Colonic mucosa (tissue), 4 donors: ENCODE measurements at regions not wholly inside any gene's neighbourhood (a gene's known extent, or its start where the extent isn't known, plus 50 kb on each side); places are given as distances from the start of the nearest gene placed in this dataset.
"Not testable (repeated sequence)": the region's sequence is repeated elsewhere in the genome, so short reads cannot be mapped to it uniquely, and the experiment has no call there.

ENCODE experiments used
- DNase-seq: peaks from one replicate; pipeline ENCODE4 v3.0.0-alpha.2; 2020
- H3K27ac ChIP-seq: fragments of 200-600 bp; one replicate; pipeline ENCODE4 v1.8.0; 2021
- H3K27me3 ChIP-seq: fragments of 200-600 bp; one replicate; pipeline ENCODE4 v1.8.0; 2021
- H3K36me3 ChIP-seq: fragments of 200-600 bp; one replicate; pipeline ENCODE4 v1.8.0; 2021
- H3K4me1 ChIP-seq: fragments of 200-600 bp; one replicate; pipeline ENCODE4 v1.8.0; 2021; ENCODE audit warnings: mild to moderate bottlenecking
- H3K4me3 ChIP-seq: fragments of 200-600 bp; one replicate; pipeline ENCODE4 v1.8.0; 2021
- H3K9ac ChIP-seq, 2 donors: one replicate each; pipeline ENCODE4 v1.7.0; 2013; ENCODE audit warnings: control low read depth in 2 of 2, low read depth in 2 of 2, low read length in 2 of 2
- H3K9me3 ChIP-seq: fragments of 200-600 bp; one replicate; pipeline ENCODE4 v1.8.0; 2021
- intact Hi-C: fragments of 100-400 bp; cut with DNase I; formaldehyde crosslinking; loops from one replicate; pipeline ENCODE4 v1.14.1; 2022
- TF ChIP-seq, protein P1 (sequence below): fragments of 200-600 bp; IDR thresholded peaks from one replicate; pipeline ENCODE4 v1.8.0; 2022; ENCODE audit warnings: antibody characterized with exemption, mild to moderate bottlenecking
- donor health status: healthy.
- donor health status: DM: no; HTN: no; CAD: no.
- donor health status: DM: no; HTN: no; CAD: no.

DNA sequence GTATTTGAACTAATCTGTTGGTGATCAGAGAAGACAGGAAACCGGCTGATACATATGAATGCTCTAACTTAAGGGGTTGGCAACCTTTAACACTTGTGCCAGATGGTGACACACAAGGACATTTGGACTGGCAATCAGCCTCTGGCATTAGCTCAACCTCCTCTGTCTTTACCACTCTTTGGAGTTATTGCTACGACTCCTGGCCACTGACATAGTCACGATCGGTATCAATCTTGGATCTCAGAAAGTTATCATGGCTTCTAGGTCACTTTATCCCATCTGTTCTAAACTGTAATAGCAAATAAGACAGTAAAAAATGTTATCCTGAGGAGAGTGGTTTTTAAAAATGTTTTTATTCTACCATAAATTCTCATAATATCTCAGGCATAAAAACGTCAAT lies 575.2 kb upstream of the MDGA2 start:
- no peak for DNase-seq
- H3K27ac ChIP-seq: no peak overlapping the region
- H3K4me3 ChIP-seq: no peak overlapping the region
- TF ChIP-seq, protein P1, sequence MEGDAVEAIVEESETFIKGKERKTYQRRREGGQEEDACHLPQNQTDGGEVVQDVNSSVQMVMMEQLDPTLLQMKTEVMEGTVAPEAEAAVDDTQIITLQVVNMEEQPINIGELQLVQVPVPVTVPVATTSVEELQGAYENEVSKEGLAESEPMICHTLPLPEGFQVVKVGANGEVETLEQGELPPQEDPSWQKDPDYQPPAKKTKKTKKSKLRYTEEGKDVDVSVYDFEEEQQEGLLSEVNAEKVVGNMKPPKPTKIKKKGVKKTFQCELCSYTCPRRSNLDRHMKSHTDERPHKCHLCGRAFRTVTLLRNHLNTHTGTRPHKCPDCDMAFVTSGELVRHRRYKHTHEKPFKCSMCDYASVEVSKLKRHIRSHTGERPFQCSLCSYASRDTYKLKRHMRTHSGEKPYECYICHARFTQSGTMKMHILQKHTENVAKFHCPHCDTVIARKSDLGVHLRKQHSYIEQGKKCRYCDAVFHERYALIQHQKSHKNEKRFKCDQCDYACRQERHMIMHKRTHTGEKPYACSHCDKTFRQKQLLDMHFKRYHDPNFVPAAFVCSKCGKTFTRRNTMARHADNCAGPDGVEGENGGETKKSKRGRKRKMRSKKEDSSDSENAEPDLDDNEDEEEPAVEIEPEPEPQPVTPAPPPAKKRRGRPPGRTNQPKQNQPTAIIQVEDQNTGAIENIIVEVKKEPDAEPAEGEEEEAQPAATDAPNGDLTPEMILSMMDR: no peak
- H3K9ac ChIP-seq: no peak overlapping the region
- H3K9me3 ChIP-seq: no peaks in the 10 kb centered on the region
- H3K36me3 ChIP-seq: no peaks in the 10 kb centered on the region
- no peaks in the 10 kb centered on the region for H3K27me3 ChIP-seq
- H3K4me1 ChIP-seq: no peaks in the 10 kb centered on the region
- intact Hi-C loops: no loop called here

DNA sequence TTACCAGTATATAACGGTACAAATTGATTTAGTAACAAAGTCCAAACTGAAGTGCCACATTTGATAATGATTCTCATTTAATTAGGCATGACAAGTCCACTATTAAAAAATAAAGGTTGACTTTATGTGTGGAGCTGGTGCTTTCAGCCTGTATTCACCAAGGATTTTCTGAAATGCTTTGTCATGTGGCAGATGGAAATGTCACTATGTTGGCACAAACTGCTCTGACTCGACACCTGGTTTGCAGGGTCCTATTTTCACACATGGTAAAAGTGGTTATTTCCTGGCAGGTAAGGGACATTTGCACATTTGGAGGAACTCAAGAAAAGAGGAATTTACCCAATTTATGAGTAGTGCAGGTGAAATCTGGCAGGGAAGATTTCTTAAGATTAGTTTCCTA lies 572.6 kb upstream of the MDGA2 start:
- Histone ChIP-seq H3K4me3 (no peak overlapping the region), H3K27ac (no peak overlapping the region), H3K9ac (no peak overlapping the region), H3K36me3 (no peaks in the 10 kb centered on the region), H3K4me1 (no peaks in the 10 kb centered on the region), H3K27me3 (no peaks in the 10 kb centered on the region), H3K9me3 (no peaks in the 10 kb centered on the region)
- intact Hi-C loops: no loop called here
- TF ChIP-seq, protein P1: no peak
- no peak for DNase-seq

DNA sequence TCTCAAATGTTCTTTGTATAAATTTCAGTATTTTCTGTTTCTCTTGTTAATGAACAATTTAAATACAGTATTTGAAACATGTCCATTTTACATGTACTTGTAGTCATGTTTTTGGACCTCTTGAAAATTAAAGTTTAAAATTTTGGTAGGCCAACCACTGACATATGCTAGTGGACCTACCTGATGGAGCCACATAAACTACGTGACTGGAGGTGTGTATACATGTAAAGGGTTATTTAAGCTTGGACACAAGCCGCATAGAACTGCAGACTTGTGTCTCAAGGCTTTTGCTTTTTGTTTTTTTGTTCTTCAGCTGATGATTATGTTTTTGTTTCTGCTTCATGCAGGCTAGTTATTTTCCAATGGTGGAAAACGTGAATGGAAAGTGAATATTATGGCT lies 568.5 kb upstream of the MDGA2 start:
- Histone ChIP-seq H3K27ac (no peak overlapping the region), H3K27me3 (no peaks in the 10 kb centered on the region), H3K4me3 (no peak overlapping the region), H3K9me3 (no peaks in the 10 kb centered on the region), H3K4me1 (no peaks in the 10 kb centered on the region), H3K9ac (no peak overlapping the region), H3K36me3 (no peaks in the 10 kb centered on the region)
- no peak for DNase-seq
- intact Hi-C loops: no loop called here
- TF ChIP-seq, protein P1: no peak

DNA sequence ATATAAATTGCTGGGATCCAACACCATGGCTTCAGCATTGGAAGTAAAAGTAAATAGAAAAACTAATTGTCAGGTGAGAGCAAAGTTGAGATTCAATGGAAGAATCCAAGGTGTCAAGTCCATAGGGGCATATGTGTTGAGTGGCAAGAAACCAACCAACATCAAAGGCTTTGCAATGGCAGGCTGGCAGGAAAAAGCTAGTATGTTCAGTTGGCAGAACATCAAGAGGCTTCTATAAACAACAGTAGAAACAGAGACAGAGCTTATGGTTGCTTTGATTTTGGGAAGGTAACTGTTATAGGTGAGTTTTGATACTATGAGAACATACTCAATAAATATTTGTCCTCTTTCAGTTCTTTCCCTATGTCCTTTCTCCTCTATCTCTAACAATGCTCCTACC lies 553.7 kb upstream of the MDGA2 start:
- H3K36me3 ChIP-seq: no peaks in the 10 kb centered on the region
- no peak overlapping the region for H3K27ac ChIP-seq
- H3K9me3 ChIP-seq: no peaks in the 10 kb centered on the region
- TF ChIP-seq, protein P1: no peak
- no peak for DNase-seq
- intact Hi-C loops: no loop called here
- H3K4me3 ChIP-seq: no peak overlapping the region
- no peaks in the 10 kb centered on the region for H3K4me1 ChIP-seq
- no peak overlapping the region for H3K9ac ChIP-seq
- H3K27me3 ChIP-seq: no peaks in the 10 kb centered on the region

DNA sequence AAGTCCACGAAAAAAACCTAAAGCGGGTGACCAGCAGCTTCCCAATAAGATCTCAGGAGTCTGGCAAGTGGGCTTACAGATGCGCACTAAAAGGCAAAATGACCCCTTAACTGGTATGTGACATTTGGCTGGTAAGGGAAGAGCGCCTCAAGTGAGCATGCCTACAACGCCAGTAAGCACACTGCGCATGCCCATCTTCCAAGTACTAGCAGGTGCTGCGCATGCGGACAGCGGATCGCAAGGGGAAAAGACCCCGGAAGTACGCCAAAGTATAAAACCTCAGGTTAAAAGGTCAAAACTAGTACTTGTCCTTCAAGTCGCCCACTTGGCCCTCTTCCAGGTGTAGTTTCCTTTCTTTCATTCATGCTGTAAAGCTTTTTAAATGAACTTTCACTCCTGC lies 518.5 kb upstream of the MDGA2 start:
- intact Hi-C loops: no loop called here
- DNase-seq: no peak

DNA sequence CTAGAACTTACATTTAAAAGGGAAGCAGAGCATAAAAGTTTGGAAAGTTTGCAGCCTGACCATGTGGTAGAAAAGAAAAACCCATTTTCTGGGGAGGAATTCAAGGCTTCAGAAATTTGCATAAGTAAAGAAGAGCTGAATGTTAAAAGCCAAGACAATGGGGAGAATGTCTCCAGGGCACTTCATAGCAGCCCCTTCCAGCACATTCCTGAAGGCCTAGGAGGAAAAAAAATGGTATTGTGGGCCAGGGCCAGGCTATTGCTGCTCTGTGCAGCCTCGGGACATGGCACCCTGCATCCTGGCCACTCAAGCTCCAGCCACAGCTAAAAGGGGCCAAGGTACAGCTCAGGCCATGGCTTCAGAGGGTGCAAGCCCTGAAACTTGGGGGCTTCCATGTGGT lies 474.2 kb upstream of the MDGA2 start:
- H3K4me3 ChIP-seq, H3K36me3 ChIP-seq, H3K9me3 ChIP-seq, DNase-seq, H3K27ac ChIP-seq, H3K27me3 ChIP-seq, H3K4me1 ChIP-seq, intact Hi-C loops, H3K9ac ChIP-seq: not testable (repeated sequence)

More for the DNA sequence above, 518.5 kb upstream of the MDGA2 start:
- H3K9ac ChIP-seq: no peak overlapping the region
- H3K4me1 ChIP-seq: no peaks in the 10 kb centered on the region
- H3K27me3 ChIP-seq: no peaks in the 10 kb centered on the region
- TF ChIP-seq, protein P1: no peak
- H3K27ac ChIP-seq: no peak overlapping the region
- H3K9me3 ChIP-seq: no peaks in the 10 kb centered on the region
- no peaks in the 10 kb centered on the region for H3K36me3 ChIP-seq
- H3K4me3 ChIP-seq: no peak overlapping the region
